IPS-18c (cell line): ENCODE measurements at regions not wholly inside any gene's neighbourhood (a gene's known extent, or its start where the extent isn't known, plus 50 kb on each side); places are given as distances from the start of the nearest gene placed in this dataset.
A peak's percentile ranks its signal among the peaks of the same experiment; 100 is the strongest.

Experiments
- H3K4me3 ChIP-seq: 2 replicates; pipeline ENCODE4 v1.7.0; 2013; ENCODE audit warnings: low read depth, mild to moderate bottlenecking, low read length, moderate library complexity; ENCODE audit not compliant: insufficient read depth
- H3K9me3 ChIP-seq: one replicate; pipeline ENCODE4 v1.6.1; 2013; ENCODE audit warnings: mild to moderate bottlenecking, low read length, moderate library complexity; ENCODE audit not compliant: control insufficient read depth, insufficient read depth

DNA sequence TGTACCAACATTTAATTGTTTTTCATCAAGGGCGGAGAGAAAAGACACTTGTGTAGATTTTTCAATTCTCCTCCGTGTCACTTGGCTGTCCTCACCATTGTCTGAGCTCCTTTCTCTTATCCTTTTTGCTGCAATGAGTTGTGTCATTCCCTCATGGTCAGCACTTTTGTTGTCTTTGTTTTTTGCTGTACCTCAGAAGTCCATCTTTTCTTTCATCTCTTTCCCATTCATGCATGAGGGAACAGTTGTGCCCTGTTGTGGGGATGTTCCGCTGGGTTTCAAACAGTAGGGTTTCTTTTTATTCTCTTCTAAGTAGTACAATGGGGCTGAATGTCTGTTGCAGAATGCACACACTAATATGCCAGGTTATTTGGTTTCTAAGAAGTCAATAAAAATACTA, 222.6 kb downstream of the TM9SF2 start:
- Histone ChIP-seq H3K4me3 (no peak overlapping the region), H3K9me3 (no peaks in the 10 kb centered on the region)

DNA sequence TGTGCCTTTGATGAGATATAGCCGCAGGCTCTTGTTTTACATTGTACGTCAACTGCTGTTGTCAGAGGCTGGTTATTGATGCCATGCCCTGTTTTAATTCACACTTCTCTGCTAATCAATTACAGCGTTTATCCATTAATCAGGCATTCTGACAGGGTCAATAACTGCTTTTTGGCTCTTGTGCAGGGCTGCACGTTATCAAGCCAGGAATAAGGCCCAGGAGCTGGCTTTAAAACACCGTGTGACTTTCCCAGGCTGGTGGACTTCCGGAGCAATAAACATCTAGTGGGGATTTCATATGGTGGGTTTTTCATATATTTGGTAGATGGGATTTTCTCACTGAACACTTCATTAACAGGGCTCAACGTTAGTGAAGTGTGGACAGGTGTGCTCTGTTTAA, 221.7 kb downstream of the TM9SF2 start:
- Histone ChIP-seq H3K9me3 (no peaks in the 10 kb centered on the region), H3K4me3 (no peak overlapping the region)

DNA sequence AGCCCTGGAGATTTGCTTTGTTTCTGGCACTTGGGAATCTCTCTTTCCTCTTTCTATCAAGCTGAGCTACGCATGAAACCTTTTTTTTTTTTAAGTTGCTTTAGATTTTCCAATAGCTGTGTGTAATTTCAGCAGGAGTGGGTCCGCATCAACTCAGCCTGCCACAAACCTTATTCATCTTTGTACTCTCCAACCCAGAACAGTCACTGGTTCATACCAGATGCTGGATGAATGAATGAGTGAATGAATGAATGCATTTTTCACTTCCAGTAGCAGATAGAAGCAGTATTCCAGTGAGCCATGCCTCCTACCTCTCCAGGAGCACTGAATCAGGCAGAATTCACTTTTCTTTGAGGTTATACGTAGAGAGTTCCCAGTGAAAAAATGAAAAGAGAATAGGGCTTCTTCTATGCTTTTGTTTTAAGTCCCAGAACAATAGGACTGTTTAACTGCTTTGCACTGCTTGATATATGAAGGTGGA, 221.1 kb downstream of the TM9SF2 start:
- no peaks in the 10 kb centered on the region for H3K9me3 ChIP-seq
- H3K4me3 ChIP-seq, result no peak overlapping the region

DNA sequence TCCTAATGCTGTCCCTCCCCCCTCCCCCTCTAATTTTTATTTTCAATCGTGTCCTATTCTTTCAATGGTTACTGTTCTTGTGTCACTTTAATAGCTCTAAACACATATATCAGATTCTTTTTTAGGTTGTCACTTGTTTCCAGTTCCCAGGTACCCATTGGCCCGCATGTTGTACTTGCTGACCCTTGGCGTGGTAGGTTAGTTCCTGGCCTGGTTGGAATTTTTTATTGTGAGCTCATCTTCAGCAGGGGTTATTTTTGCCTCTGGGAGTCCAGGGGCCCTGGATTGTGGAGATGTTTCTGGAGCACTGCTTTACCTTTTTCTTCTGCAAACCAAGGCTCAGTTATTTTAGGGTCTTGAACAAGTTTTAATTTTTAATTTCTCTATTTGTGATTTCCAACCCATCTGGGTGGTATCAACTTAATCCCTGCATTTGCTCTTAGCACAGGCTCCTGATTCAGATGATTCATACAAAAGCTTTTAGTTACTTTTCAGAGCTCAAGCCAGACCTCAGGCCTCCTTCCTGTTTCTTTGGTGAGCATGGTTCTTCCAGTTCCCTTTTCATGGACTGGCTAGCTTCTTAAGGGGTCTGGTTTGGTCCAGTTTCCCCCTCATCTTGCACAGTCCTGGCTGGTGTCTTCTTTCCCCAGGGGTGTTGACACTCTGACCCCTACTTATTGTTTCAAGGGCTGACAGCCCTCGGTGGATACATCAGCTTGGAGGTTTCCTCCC, 220.5 kb downstream of the TM9SF2 start:
- Histone ChIP-seq H3K4me3 (no peak overlapping the region), H3K9me3 (no peaks in the 10 kb centered on the region)

DNA sequence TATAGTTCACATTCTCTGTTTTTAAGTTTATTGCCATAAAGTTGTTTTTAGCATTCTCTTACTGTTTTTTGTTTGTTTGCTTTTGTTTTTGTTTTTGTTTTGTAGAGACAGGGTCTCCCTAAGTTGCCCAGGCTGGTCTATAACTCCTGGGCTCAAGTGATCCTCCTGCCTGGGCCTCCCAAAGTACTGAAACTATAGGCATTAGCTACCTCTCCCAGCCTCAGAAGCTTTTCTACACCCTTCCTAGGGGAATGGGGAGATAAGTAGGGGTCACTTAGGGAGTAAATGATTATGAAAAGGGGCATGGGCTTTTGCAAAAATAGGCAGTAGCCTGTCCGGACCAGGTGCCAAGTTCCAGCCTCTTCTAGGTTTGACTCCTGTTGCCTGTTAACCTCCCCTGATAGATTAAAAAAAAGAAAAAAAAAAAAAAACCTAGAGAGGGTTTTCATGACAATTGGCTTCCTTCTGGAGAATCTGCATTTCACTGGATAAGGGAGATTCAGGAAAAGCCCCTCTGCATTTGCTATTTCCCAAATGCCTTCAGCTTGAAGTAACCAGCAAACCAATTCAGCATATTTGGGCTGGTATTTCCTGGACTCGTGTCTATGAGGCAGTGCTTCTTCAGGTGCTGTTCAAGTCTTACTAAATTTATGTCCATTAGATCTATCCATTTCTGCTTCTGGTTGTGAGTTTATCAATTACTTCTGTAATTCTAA, 216.8 kb downstream of the TM9SF2 start:
- H3K4me3 ChIP-seq, result no peak overlapping the region
- no peaks in the 10 kb centered on the region for H3K9me3 ChIP-seq

DNA sequence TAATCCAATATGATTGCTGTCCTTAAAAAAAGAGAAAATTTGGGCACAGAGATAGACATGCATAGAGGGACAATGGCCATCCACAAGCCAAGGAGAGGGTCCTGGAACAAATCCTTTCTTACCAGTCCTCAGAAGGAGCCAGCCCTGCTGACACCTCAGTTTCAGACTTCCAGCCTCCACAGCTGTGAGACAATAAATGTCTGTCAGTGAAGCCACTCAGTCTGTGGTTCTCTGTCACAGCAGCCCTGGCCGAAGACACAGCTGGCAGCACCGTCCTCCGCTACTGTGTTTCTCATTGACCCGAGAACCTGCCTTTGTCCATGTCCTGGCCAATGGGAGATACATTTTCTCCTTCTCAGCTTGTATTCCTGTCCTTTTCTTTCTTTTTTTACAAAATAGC, 207.9 kb downstream of the TM9SF2 start:
- H3K9me3 ChIP-seq, result no peaks in the 10 kb centered on the region

DNA sequence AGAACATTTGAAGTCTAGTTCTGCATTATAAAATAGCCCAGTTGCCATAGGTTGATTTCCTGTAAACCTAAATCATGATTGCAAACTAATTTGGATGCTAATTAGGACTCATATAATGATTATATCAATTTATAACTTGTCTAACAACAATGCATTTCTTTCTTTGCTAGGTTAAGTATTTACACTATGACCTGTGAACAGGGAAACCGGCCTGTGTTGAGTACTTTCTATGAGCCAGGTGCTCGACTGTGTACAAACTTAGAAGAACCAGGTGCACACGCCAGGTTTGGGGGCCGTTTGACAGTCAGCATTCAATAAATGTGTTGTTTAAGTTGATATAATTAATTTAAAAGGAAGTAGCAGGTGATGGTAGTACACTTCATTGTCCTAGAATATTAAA, 203.1 kb downstream of the TM9SF2 start:
- H3K4me3 ChIP-seq, result no peak overlapping the region
- no peaks in the 10 kb centered on the region for H3K9me3 ChIP-seq

More for the DNA sequence above, 207.9 kb downstream of the TM9SF2 start:
- H3K4me3 ChIP-seq, result no peak overlapping the region

DNA sequence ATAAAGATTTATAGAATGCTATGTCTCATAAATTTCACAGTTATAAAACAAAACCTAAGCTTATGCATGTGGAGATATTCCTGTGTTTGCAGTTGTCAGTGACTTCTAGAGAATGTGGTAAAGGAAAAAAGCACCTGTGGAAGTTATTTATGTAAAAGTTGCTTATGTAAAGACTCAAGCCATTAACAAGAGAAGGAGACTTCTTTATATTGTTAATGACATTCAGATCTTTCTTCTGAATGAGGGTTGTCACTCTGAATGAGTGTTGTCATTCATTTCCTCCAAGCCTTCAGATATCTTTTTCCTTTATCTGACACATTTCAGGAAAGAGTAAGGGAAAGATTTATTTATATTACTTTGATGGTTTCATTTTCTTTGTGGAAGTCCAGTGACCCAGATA, 202.6 kb downstream of the TM9SF2 start:
- no peaks in the 10 kb centered on the region for H3K9me3 ChIP-seq
- H3K4me3 ChIP-seq, result no peak overlapping the region

DNA sequence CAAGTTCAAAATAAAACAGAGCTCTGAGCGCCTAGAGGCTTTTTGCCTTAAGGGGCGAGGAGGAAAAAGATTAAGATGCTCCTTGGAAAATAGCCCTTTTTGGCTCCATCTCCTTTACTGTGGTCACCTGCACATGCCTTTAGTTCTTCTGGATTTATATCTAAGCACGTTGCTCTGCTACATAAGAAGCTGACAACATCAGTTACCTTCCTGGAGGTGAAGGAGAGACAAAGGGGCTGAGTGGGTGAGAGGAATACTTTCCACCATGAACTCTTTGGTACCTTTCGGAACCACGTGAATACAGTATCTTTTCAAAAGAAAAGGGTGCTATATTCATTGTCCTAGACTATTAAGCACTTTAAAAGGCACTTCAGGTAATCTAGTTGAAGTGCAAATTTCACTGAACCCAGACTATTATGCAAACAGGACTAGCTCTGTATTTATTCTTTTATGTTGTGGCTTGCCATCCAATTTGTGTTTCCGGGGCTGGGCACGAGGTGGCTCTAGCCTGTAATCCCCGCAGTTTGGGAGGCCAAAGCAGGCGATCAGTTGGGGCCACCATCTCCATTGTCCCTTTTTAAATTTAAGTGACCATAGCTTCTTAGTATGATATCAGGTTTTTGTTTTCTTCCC, 201.5 kb downstream of the TM9SF2 start:
- H3K9me3 ChIP-seq, result no peaks in the 10 kb centered on the region

DNA sequence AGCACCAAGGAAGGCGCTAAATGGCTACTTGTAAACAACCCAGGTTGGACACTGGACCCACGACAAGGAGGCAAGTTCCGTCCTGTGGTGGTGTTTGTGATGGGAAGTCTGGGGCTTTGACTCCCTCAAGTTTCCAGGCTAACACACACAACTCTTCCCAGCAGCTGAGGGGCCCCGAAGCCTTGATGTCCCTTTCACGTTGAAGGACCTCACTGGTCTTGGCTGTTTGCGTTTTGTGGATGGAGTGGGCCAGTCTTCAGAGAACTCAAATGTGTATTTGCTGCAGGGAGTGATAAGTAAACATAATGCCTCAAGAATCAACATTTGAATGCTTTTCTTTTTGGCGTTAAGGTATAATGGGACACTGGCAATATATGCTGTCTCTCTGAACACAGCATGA, 199.2 kb downstream of the TM9SF2 start:
- Histone ChIP-seq H3K9me3 (no peaks in the 10 kb centered on the region), H3K4me3 (no peak overlapping the region)

More for the DNA sequence above, 201.5 kb downstream of the TM9SF2 start:
- H3K4me3 ChIP-seq, result no peak overlapping the region

DNA sequence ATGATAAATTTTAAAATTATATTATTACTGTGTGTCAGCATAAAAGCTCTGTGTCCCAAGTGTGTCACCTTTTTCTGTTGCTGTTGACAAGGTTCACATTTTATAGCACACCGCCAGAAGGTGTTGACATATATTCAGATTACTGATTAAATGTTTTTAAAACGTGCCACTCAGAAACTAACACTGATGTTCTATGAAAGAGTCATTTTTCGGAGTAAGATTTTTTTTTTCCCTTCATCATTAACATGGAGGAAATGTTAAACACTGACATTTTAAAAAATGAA, 197.5 kb downstream of the TM9SF2 start:
- Histone ChIP-seq H3K9me3 (no peaks in the 10 kb centered on the region), H3K4me3 (no peak overlapping the region)

DNA sequence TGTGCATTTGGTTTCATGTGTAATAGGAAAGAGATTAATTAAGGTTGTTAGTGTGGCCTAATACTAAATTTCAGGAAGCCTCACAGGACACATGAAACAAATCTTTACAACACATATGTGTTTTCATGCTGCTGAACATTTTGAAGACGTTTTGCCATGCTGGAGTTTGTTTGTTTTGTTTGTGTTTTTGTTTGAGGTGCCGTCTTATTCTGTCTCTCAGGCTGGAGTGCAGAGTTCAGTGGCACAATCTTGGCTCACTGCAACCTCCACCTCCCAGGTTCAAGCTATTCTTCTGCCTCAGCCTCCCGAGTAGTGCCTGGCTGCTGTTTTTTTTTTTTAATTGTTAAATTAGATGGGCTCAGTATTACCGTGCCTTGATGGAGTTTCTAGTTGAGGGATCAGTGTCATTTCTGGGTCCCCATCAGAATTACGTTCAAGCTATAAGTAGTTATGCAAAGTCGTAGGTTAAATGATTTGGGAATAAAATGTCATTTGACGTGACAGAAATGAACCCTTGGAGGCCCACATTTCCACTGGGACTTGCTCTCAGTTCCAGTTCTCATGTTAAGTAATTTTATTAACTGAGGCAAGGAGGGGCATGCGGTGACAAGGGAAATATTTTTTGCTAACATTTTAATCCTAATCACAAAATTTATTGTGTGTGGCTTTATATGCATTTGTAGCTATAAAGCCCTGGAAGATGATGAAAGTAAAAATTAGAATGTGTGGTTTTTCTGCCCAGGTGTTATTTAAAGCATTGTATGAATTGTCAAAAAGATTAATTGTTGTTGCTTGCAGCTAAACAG, 196.9 kb downstream of the TM9SF2 start:
- no peak overlapping the region for H3K4me3 ChIP-seq

DNA sequence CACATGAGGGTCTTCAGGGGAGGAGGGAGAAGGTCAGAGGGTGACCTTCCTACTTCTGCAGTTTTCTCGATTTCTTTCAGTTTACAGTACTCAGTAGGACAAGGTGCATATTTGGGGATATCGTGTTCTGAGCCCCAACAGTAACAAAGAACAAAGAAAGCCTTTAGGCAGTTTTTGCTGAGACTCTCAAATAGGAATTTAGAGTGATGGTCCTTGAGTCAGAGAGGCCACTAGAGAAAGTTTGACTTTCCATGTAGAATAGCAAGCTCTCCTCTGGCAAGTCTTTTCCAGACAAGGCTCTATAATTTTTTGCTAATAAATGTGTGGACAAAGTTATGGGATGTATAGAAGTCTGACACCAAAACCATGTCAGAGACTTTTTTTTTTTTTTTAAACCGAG, 194.6 kb downstream of the TM9SF2 start:
- H3K4me3 ChIP-seq, result no peak overlapping the region
- H3K9me3 ChIP-seq, result no peaks in the 10 kb centered on the region

More for the DNA sequence above, 196.9 kb downstream of the TM9SF2 start:
- no peaks in the 10 kb centered on the region for H3K9me3 ChIP-seq

DNA sequence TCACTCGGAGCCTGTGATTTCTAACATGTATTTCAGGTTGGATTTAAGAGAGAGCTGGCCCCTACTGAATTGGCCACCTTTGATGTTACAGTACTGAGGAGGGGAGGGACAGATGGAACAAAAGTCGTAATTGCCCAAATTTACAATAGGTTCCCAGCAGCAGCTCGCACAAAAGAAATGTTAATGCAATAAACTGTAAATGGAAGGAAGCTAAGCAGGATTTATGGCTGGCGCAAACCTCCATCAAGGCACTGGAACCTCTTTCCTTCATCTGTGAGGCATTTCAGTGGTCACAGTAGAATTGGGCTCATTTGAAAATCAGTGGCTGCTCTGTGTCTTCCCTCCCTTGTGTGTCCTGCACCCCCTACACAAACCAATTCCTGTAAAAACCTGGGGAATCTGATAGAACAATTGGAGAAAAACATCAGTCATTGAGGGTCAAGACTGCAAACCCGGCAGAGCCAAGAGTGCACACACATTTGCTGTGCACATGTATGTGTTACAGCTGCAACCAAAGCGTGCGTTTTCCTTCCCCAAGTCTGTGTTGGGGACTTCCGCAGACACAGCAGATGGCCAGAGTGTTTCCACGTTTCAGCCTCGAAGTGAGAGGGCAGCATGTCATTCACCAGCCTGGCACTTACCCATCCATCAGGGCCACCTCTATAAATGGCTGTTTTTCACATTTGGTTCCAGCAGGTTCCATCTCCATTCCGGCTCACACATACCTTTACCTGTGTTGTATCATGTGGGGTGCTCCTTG, 192.8 kb downstream of the TM9SF2 start:
- Histone ChIP-seq H3K4me3 (no peak overlapping the region), H3K9me3 (no peaks in the 10 kb centered on the region)

DNA sequence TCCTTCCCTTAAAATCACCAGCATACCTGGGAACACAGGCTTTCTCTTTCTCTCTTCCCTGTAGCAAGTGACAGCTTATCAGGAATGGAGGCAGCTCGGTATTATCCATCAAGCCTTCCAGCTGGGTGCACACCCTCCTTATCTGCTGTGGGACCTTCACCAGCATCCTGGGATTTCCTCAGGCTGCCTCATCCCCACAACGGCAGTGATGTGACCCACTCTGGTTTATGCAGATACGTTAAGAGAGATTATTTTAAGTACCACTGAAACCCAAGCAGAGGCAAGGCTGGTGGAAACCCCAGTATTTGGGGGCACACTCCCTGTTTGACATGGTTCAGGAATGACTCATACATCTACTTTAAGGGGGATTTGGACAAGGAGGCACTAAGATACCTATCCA, 192.1 kb downstream of the TM9SF2 start:
- H3K9me3 ChIP-seq, result no peaks in the 10 kb centered on the region
- H3K4me3 ChIP-seq, result 0 out of 2 replicates have a peak overlapping the region, but pooled peaks have one; percentile 5

DNA sequence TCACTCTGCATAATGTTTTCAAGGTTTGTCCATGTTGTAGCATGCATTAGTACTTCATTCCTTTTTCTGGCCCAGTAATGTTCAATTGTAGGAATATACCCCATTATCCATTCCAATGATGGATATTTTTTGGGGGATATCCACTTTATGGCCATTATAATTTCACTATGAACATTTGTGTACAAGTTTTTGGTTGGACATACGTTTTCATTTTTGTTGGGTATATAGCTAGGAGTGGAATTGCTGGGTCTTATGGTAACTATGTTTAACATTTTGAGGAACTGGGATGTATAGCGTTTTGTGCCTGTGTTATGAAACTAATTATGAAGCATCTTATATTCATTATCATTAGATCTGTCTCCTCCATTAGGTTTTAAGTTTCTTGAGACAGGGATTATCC, 191.6 kb downstream of the TM9SF2 start:
- H3K4me3 ChIP-seq, result 0 out of 2 replicates have a peak overlapping the region, but pooled peaks have one; percentile 5

DNA sequence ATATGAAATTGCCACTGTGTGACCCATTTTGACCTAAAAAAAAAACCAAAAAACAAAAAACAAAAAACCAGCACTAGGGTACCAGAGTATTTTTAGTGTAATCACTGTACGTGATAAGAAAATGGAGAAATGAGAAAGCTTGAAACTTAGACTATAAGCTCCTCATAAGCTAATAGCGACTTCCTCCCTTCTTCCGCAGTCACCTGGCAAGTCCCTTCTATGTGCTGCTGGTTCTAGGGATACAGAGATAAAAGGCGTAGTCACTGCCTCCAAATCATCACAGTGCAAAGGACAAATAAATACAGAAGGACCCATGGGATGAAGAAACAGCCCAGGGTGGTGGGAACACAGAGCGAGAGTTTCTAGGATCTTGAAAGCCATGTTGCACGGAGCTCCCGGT, 190.3 kb downstream of the TM9SF2 start:
- H3K9me3 ChIP-seq, result no peaks in the 10 kb centered on the region
- no peak overlapping the region for H3K4me3 ChIP-seq

More for the DNA sequence above, 191.6 kb downstream of the TM9SF2 start:
- H3K9me3 ChIP-seq, result no peaks in the 10 kb centered on the region
